ENCODE measurements at regions not wholly inside any gene's neighbourhood (a gene's known extent, or its start where the extent isn't known, plus 50 kb on each side); places are given as distances from the start of the nearest gene placed in this dataset.

- no peak for DNase-seq
- no peaks in the 10 kb centered on the region for H3K4me1 Mint-ChIP-seq (ENCODE audit: low read depth, unreplicated experiment)
- no peak for TF ChIP-seq CTCF (IDR thresholded peaks at IDR 0.05; ENCODE audit: insufficient read depth in 1 of 2, low read depth in 1 of 2, low read length in 1 of 2, severe bottlenecking in 1 of 2, unreplicated experiment in 1 of 2)
- H3K9me3 Mint-ChIP-seq (ENCODE audit: unreplicated experiment), result no peaks in the 10 kb centered on the region
- H3K36me3 ChIP-seq (ENCODE audit: control insufficient read depth, insufficient read depth, low read length), result no peaks in the 10 kb centered on the region
- intact Hi-C loops (cut with micrococcal nuclease; ENCODE audit: unreplicated experiment), result no loop called here
- no peaks in the 10 kb centered on the region for H3K27me3 Mint-ChIP-seq (ENCODE audit: insufficient read depth, unreplicated experiment)
- no peaks in the 10 kb centered on the region for H3K36me3 Mint-ChIP-seq (ENCODE audit: insufficient read depth, unreplicated experiment)
- CTCF ChIA-PET, result no interaction called here
- peaks cover under 1% of the 10 kb centered on the region; the same call in 1 of the 2 replicates for H3K4me1 ChIP-seq
- no peaks in the 10 kb centered on the region; the same call in 1 of the 2 replicates for H3K27me3 ChIP-seq (replicated peaks; ENCODE audit: control insufficient read depth, insufficient read depth, low read length)
- no peak overlapping the region for H3K4me3 ChIP-seq (ENCODE audit: low read depth, low read length)
- POLR2A ChIA-PET, result no interaction called here
- no peaks in the 10 kb centered on the region for H3K9me3 ChIP-seq
- no TSS peak for BruUV-seq (replicated peaks)
- H3K4me3 Mint-ChIP-seq (ENCODE audit: unreplicated experiment), result no peak overlapping the region
- H3K27ac Mint-ChIP-seq (ENCODE audit: unreplicated experiment), result no peak overlapping the region
Observed at GRCh38 chr2:18901242-18901641, 311.9 kb upstream of the NT5C1B start.

GRCh38 chr2:18900691-18901141, 311.3 kb upstream of the NT5C1B start:
- ChIA-PET CTCF (no interaction called here), POLR2A (no interaction called here)
- Mint-ChIP-seq H3K4me1 (ENCODE audit: low read depth, unreplicated experiment) (no peaks in the 10 kb centered on the region), H3K27me3 (ENCODE audit: insufficient read depth, unreplicated experiment) (no peaks in the 10 kb centered on the region), H3K9me3 (ENCODE audit: unreplicated experiment) (no peaks in the 10 kb centered on the region), H3K4me3 (ENCODE audit: unreplicated experiment) (no peak overlapping the region), H3K36me3 (ENCODE audit: insufficient read depth, unreplicated experiment) (no peaks in the 10 kb centered on the region), H3K27ac (ENCODE audit: unreplicated experiment) (no peak overlapping the region)
- intact Hi-C loops (cut with micrococcal nuclease; ENCODE audit: unreplicated experiment), result no loop called here
- no peak for DNase-seq
- Histone ChIP-seq H3K27me3 (replicated peaks; ENCODE audit: control insufficient read depth, insufficient read depth, low read length) (no peaks in the 10 kb centered on the region; the same call in 1 of the 2 replicates), H3K4me3 (ENCODE audit: low read depth, low read length) (no peak overlapping the region), H3K36me3 (ENCODE audit: control insufficient read depth, insufficient read depth, low read length) (no peaks in the 10 kb centered on the region), H3K9me3 (no peaks in the 10 kb centered on the region), H3K4me1 (peaks cover 3% of the 10 kb centered on the region; the same call in 1 of the 2 replicates)
- BruUV-seq (replicated peaks), result no TSS peak
- no peak for TF ChIP-seq CTCF (IDR thresholded peaks at IDR 0.05; ENCODE audit: insufficient read depth in 1 of 2, low read depth in 1 of 2, low read length in 1 of 2, severe bottlenecking in 1 of 2, unreplicated experiment in 1 of 2)

- Mint-ChIP-seq H3K27ac (ENCODE audit: unreplicated experiment) (no peak overlapping the region), H3K4me1 (ENCODE audit: low read depth, unreplicated experiment) (no peaks in the 10 kb centered on the region), H3K36me3 (ENCODE audit: insufficient read depth, unreplicated experiment) (no peaks in the 10 kb centered on the region), H3K9me3 (ENCODE audit: unreplicated experiment) (no peaks in the 10 kb centered on the region), H3K27me3 (ENCODE audit: insufficient read depth, unreplicated experiment) (no peaks in the 10 kb centered on the region), H3K4me3 (ENCODE audit: unreplicated experiment) (no peak overlapping the region)
- intact Hi-C loops (cut with micrococcal nuclease; ENCODE audit: unreplicated experiment), result no loop called here
- DNase-seq, result no peak
- Histone ChIP-seq H3K27me3 (replicated peaks; ENCODE audit: control insufficient read depth, insufficient read depth, low read length) (no peaks in the 10 kb centered on the region; the same call in 1 of the 2 replicates), H3K9me3 (no peaks in the 10 kb centered on the region), H3K4me1 (peaks cover 3% of the 10 kb centered on the region; the same call in 1 of the 2 replicates), H3K36me3 (ENCODE audit: control insufficient read depth, insufficient read depth, low read length) (no peaks in the 10 kb centered on the region), H3K4me3 (ENCODE audit: low read depth, low read length) (no peak overlapping the region)
- ChIA-PET POLR2A (no interaction called here), CTCF (no interaction called here)
- no TSS peak for BruUV-seq (replicated peaks)
- TF ChIP-seq CTCF (IDR thresholded peaks at IDR 0.05; ENCODE audit: insufficient read depth in 1 of 2, low read depth in 1 of 2, low read length in 1 of 2, severe bottlenecking in 1 of 2, unreplicated experiment in 1 of 2), result no peak
Observed at GRCh38 chr2:18899725-18900124, 310.4 kb upstream of the NT5C1B start.
